ENCODE measurements at regions not wholly inside any gene's neighbourhood (a gene's known extent, or its start where the extent isn't known, plus 50 kb on each side); places are given as distances from the start of the nearest gene placed in this dataset.
"Not testable (repeated sequence)": the region's sequence is repeated elsewhere in the genome, so short reads cannot be mapped to it uniquely, and the experiment has no call there.

- no peak for TF ChIP-seq CTCF (IDR thresholded peaks at IDR 0.05; ENCODE audit: insufficient read depth, low read depth, low read length)
- DNase-seq (ENCODE audit: low read depth) = no peak
- H3K4me3 ChIP-seq (ENCODE audit: low read depth, low read length) = no peak overlapping the region
Measured at GRCh38 chr3:166607933-166608521, 770.8 kb upstream of the BCHE start.

- DNase-seq (ENCODE audit: low read depth) = no peak
- no peak for TF ChIP-seq CTCF (IDR thresholded peaks at IDR 0.05; ENCODE audit: insufficient read depth, low read depth, low read length)
- no peak overlapping the region for H3K4me3 ChIP-seq (ENCODE audit: low read depth, low read length)
Measured at GRCh38 chr3:166606988-166607387, 769.8 kb upstream of the BCHE start.

GRCh38 chr3:166593776-166594175 is 756.6 kb upstream of the BCHE start:
- no peak overlapping the region for H3K4me3 ChIP-seq (ENCODE audit: low read depth, low read length)
- TF ChIP-seq CTCF (IDR thresholded peaks at IDR 0.05; ENCODE audit: insufficient read depth, low read depth, low read length) = no peak
- DNase-seq (ENCODE audit: low read depth) = no peak

- H3K4me3 ChIP-seq (ENCODE audit: low read depth, low read length) = no peak overlapping the region
- TF ChIP-seq CTCF (IDR thresholded peaks at IDR 0.05; ENCODE audit: insufficient read depth, low read depth, low read length) = no peak
- no peak for DNase-seq (ENCODE audit: low read depth)
Measured at GRCh38 chr3:166582236-166582635, 745.0 kb upstream of the BCHE start.

- TF ChIP-seq CTCF (IDR thresholded peaks at IDR 0.05; ENCODE audit: insufficient read depth, low read depth, low read length) = no peak
- H3K4me3 ChIP-seq (ENCODE audit: low read depth, low read length) = no peak overlapping the region
- no peak for DNase-seq (ENCODE audit: low read depth)
Measured at GRCh38 chr3:166580561-166580960, 743.3 kb upstream of the BCHE start.

GRCh38 chr3:166575161-166575560 is 737.9 kb upstream of the BCHE start:
- TF ChIP-seq CTCF (IDR thresholded peaks at IDR 0.05; ENCODE audit: insufficient read depth, low read depth, low read length) = no peak
- no peak for DNase-seq (ENCODE audit: low read depth)
- no peak overlapping the region for H3K4me3 ChIP-seq (ENCODE audit: low read depth, low read length)

GRCh38 chr3:166571686-166572085 is 734.5 kb upstream of the BCHE start:
- not testable (repeated sequence) for DNase-seq (ENCODE audit: low read depth); H3K4me3 ChIP-seq (ENCODE audit: low read depth, low read length)

Data from fibroblast of villous mesenchyme (primary cell).